PC-9 (cell line): ENCODE measurements at regions not wholly inside any gene's neighbourhood (a gene's known extent, or its start where the extent isn't known, plus 50 kb on each side); places are given as distances from the start of the nearest gene placed in this dataset.

Source experiments
- EZH2 ChIP-seq: fragments of 200-600 bp; sonication (generic); IDR thresholded peaks from 2 replicates; pipeline ENCODE4 v1.8.0; 2017; ENCODE audit warnings: antibody characterized with exemption, low read depth
- TF ChIP-seq, protein P1 (sequence below): fragments of 200-600 bp; sonication (generic); conservative IDR thresholded peaks from 2 replicates; pipeline ENCODE4 v1.6.1; 2017; ENCODE audit warnings: mixed run types, antibody characterized with exemption, mild to moderate bottlenecking, moderate library complexity

DNA sequence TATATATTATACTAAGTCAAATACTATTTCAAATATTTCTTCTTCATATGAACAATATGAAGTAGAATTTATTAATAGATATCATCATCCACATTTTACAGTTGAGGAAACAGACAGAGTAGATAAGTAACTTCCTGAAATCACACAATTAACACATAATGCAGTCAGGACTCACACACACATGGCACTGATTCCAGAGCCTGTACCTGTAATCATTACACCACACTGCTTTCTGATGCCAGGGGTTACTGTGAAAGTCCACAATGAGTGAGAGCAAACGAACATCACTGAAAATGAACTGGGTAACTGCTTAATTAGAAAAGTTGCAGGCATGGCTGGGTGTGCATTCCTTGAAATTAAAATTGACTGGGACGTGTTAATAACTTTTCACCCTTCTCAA lies 169.3 kb upstream of the IFNG-AS1 start:
- TF ChIP-seq, protein P1, sequence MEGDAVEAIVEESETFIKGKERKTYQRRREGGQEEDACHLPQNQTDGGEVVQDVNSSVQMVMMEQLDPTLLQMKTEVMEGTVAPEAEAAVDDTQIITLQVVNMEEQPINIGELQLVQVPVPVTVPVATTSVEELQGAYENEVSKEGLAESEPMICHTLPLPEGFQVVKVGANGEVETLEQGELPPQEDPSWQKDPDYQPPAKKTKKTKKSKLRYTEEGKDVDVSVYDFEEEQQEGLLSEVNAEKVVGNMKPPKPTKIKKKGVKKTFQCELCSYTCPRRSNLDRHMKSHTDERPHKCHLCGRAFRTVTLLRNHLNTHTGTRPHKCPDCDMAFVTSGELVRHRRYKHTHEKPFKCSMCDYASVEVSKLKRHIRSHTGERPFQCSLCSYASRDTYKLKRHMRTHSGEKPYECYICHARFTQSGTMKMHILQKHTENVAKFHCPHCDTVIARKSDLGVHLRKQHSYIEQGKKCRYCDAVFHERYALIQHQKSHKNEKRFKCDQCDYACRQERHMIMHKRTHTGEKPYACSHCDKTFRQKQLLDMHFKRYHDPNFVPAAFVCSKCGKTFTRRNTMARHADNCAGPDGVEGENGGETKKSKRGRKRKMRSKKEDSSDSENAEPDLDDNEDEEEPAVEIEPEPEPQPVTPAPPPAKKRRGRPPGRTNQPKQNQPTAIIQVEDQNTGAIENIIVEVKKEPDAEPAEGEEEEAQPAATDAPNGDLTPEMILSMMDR: no peak
- TF ChIP-seq EZH2: no peak
